Right atrium auricular region (tissue), 2 donors: ENCODE measurements at regions not wholly inside any gene's neighbourhood (a gene's known extent, or its start where the extent isn't known, plus 50 kb on each side); places are given as distances from the start of the nearest gene placed in this dataset.
A peak's percentile ranks its signal among the peaks of the same experiment; 100 is the strongest.
"Not testable (repeated sequence)": the region's sequence is repeated elsewhere in the genome, so short reads cannot be mapped to it uniquely, and the experiment has no call there.

ENCODE experiments used
- DNase-seq: peaks from one replicate; pipeline ENCODE4 v3.0.0-alpha.2; 2019; ENCODE audit warnings: low spot score
- H3K27ac ChIP-seq, 2 donors: fragments of 200-600 bp; sonication (generic); 1 replicate in 1 of 2; 2 replicates in 1 of 2; pipeline ENCODE4 v1.5.1; 2016 to 2019
- H3K27me3 ChIP-seq, 2 donors: fragments of 200-600 bp; sonication (generic); one replicate each; pipeline versions ENCODE4 v1.5.1 to v1.6.0; 2017 to 2019
- H3K36me3 ChIP-seq: fragments of 200-600 bp; sonication (generic); one replicate; pipeline ENCODE4 v1.5.1; 2016
- H3K4me1 ChIP-seq, 2 donors: fragments of 200-600 bp; sonication (generic); one replicate each; pipeline versions ENCODE4 v1.5.1 to v1.6.0; 2017 to 2019
- H3K4me3 ChIP-seq, 2 donors: fragments of 200-600 bp; sonication (generic); 1 replicate in 1 of 2; 2 replicates in 1 of 2; pipeline ENCODE4 v1.5.1; 2017 to 2019; ENCODE audit warnings: mild to moderate bottlenecking in 1 of 2, moderate library complexity in 1 of 2
- H3K9me3 ChIP-seq, 2 donors: fragments of 200-600 bp; sonication (generic); one replicate each; pipeline ENCODE4 v1.5.1; 2019
- CTCF ChIP-seq, 2 donors: fragments of 200-600 bp; sonication (generic); IDR thresholded peaks; one replicate each; pipeline ENCODE4 v1.5.1; 2019; ENCODE audit warnings: antibody characterized with exemption in 2 of 2

GRCh38 chr6:85923013-85923430 is 280.3 kb upstream of the SYNCRIP start:
- H3K4me1 ChIP-seq, result no peaks in the 10 kb centered on the region
- H3K27me3 ChIP-seq, result no peaks in the 10 kb centered on the region
- H3K36me3 ChIP-seq, result no peaks in the 10 kb centered on the region
- peak in 1 of 2 donors; percentile 65 for TF ChIP-seq CTCF (IDR thresholded peaks at IDR 0.05)
- H3K27ac ChIP-seq, result no peak overlapping the region
- no peaks in the 10 kb centered on the region for H3K9me3 ChIP-seq
- no peak overlapping the region for H3K4me3 ChIP-seq
- no peak for DNase-seq

- H3K4me1 ChIP-seq, result no peaks in the 10 kb centered on the region
- H3K4me3 ChIP-seq, result no peak overlapping the region
- no peaks in the 10 kb centered on the region for H3K27me3 ChIP-seq
- DNase-seq, result no peak
- H3K27ac ChIP-seq, result no peak overlapping the region
- no peaks in the 10 kb centered on the region for H3K9me3 ChIP-seq
- no peaks in the 10 kb centered on the region for H3K36me3 ChIP-seq
- no peak for TF ChIP-seq CTCF (IDR thresholded peaks at IDR 0.05)
These were observed 278.1 kb upstream of the SYNCRIP start for GRCh38 chr6:85920782-85921181.

GRCh38 chr6:85917522-85917921 is 274.8 kb upstream of the SYNCRIP start:
- no peak for TF ChIP-seq CTCF (IDR thresholded peaks at IDR 0.05)
- DNase-seq, result no peak
- H3K27ac ChIP-seq, result no peak overlapping the region
- no peaks in the 10 kb centered on the region for H3K4me1 ChIP-seq
- H3K4me3 ChIP-seq, result no peak overlapping the region
- H3K27me3 ChIP-seq, result no peaks in the 10 kb centered on the region
- no peaks in the 10 kb centered on the region for H3K36me3 ChIP-seq
- H3K9me3 ChIP-seq, result no peaks in the 10 kb centered on the region

- no peak for TF ChIP-seq CTCF (IDR thresholded peaks at IDR 0.05)
- no peak for DNase-seq
- no peaks in the 10 kb centered on the region for H3K4me1 ChIP-seq
- no peak overlapping the region for H3K27ac ChIP-seq
- no peaks in the 10 kb centered on the region for H3K27me3 ChIP-seq
- H3K36me3 ChIP-seq, result no peaks in the 10 kb centered on the region
- no peaks in the 10 kb centered on the region for H3K9me3 ChIP-seq
- H3K4me3 ChIP-seq, result no peak overlapping the region
These were observed 270.3 kb upstream of the SYNCRIP start for GRCh38 chr6:85913001-85913400.

GRCh38 chr6:85912582-85912981 is 269.9 kb upstream of the SYNCRIP start:
- no peak overlapping the region for H3K4me3 ChIP-seq
- no peak for TF ChIP-seq CTCF (IDR thresholded peaks at IDR 0.05)
- H3K36me3 ChIP-seq, result no peaks in the 10 kb centered on the region
- H3K4me1 ChIP-seq, result no peaks in the 10 kb centered on the region
- no peaks in the 10 kb centered on the region for H3K9me3 ChIP-seq
- DNase-seq, result no peak
- no peak overlapping the region for H3K27ac ChIP-seq
- H3K27me3 ChIP-seq, result no peaks in the 10 kb centered on the region

GRCh38 chr6:85911067-85911466 is 268.4 kb upstream of the SYNCRIP start:
- no peaks in the 10 kb centered on the region for H3K27me3 ChIP-seq
- no peaks in the 10 kb centered on the region for H3K9me3 ChIP-seq
- H3K36me3 ChIP-seq, result no peaks in the 10 kb centered on the region
- no peaks in the 10 kb centered on the region for H3K4me1 ChIP-seq
- no peak overlapping the region for H3K27ac ChIP-seq
- no peak for TF ChIP-seq CTCF (IDR thresholded peaks at IDR 0.05)
- H3K4me3 ChIP-seq, result no peak overlapping the region
- no peak for DNase-seq

GRCh38 chr6:85908120-85908519 is 265.4 kb upstream of the SYNCRIP start:
- H3K4me1 ChIP-seq, H3K4me3 ChIP-seq, H3K27ac ChIP-seq, H3K36me3 ChIP-seq, H3K9me3 ChIP-seq, DNase-seq, H3K27me3 ChIP-seq: not testable (repeated sequence)
